Adrenal gland (tissue), 5 donors: ENCODE measurements at regions not wholly inside any gene's neighbourhood (a gene's known extent, or its start where the extent isn't known, plus 50 kb on each side); places are given as distances from the start of the nearest gene placed in this dataset.

Source experiments
- CTCF ChIP-seq, 6 experiments: fragments of 450-650 bp in 4 of 6; fragments of 200-600 bp in 2 of 6; sonication (generic) in 1 of 6; IDR thresholded peaks; 1 replicate in 5 of 6; 2 replicates in 1 of 6; pipeline versions ENCODE4 v1.5.1 to v1.8.0; 2016 to 2021; ENCODE audit warnings: antibody characterized with exemption in 6 of 6, mild to moderate bottlenecking in 2 of 6, moderate library complexity in 1 of 6
- POLR2A ChIP-seq, 2 donors: fragments of 450-650 bp; IDR thresholded peaks; one replicate each; pipeline ENCODE4 v1.6.1; 2017; ENCODE audit warnings: antibody characterized with exemption in 2 of 2, mild to moderate bottlenecking in 2 of 2, moderate library complexity in 1 of 2
- donor health status: DM: no; HTN: no; CAD: no.

GRCh38 chr5:83871533-83872395 is 151.1 kb upstream of the HAPLN1 start:
- TF ChIP-seq CTCF (IDR thresholded peaks at IDR 0.05) (no peak), POLR2A (IDR thresholded peaks at IDR 0.05) (no peak)
